ENCODE measurements at regions not wholly inside any gene's neighbourhood (a gene's known extent, or its start where the extent isn't known, plus 50 kb on each side); places are given as distances from the start of the nearest gene placed in this dataset.

- no peaks in the 10 kb centered on the region for H3K9me3 ChIP-seq (ENCODE audit: insufficient read depth, low read length, severe bottlenecking)
- no peaks in the 10 kb centered on the region for H3K36me3 ChIP-seq (ENCODE audit: insufficient read depth, low read length)
- ATAC-seq (ENCODE audit: insufficient read depth, low read depth) (no peak), DNase-seq (no peak)
- TF ChIP-seq, protein P1, sequence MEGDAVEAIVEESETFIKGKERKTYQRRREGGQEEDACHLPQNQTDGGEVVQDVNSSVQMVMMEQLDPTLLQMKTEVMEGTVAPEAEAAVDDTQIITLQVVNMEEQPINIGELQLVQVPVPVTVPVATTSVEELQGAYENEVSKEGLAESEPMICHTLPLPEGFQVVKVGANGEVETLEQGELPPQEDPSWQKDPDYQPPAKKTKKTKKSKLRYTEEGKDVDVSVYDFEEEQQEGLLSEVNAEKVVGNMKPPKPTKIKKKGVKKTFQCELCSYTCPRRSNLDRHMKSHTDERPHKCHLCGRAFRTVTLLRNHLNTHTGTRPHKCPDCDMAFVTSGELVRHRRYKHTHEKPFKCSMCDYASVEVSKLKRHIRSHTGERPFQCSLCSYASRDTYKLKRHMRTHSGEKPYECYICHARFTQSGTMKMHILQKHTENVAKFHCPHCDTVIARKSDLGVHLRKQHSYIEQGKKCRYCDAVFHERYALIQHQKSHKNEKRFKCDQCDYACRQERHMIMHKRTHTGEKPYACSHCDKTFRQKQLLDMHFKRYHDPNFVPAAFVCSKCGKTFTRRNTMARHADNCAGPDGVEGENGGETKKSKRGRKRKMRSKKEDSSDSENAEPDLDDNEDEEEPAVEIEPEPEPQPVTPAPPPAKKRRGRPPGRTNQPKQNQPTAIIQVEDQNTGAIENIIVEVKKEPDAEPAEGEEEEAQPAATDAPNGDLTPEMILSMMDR (IDR thresholded peaks at IDR 0.05; ENCODE audit: borderline replicate concordance, extremely low read depth, low read length, poor library complexity, severe bottlenecking), result no peak
- no peak overlapping the region for H3K27ac ChIP-seq (ENCODE audit: low read length)
- no peak overlapping the region for H3K4me3 ChIP-seq (ENCODE audit: low read depth in 1 of 2, low read length in 2 of 2)
- H3K79me2 ChIP-seq (ENCODE audit: insufficient read depth, low read length), result no peaks in the 10 kb centered on the region
- no peak overlapping the region for H2AFZ ChIP-seq (ENCODE audit: low read depth, low read length)
- H3K4me1 ChIP-seq (ENCODE audit: insufficient read depth, low read length), result no peaks in the 10 kb centered on the region
- H3K9ac ChIP-seq (ENCODE audit: low read depth, low read length), result no peak overlapping the region
- no peaks in the 10 kb centered on the region for H4K20me1 ChIP-seq (ENCODE audit: insufficient read depth, low read length)
- peaks cover 14% of the 10 kb centered on the region for H3K27me3 ChIP-seq (ENCODE audit: insufficient read depth, low read length, poor library complexity)
- H3K4me2 ChIP-seq (ENCODE audit: insufficient read depth, low read length), result no peak overlapping the region
Observed at GRCh38 chr2:217156801-217157200, 296.9 kb upstream of the TNP1 start.

GRCh38 chr2:217154923-217155322 is 295.1 kb upstream of the TNP1 start:
- H3K4me2 ChIP-seq (ENCODE audit: insufficient read depth, low read length), result no peak overlapping the region
- no peaks in the 10 kb centered on the region for H4K20me1 ChIP-seq (ENCODE audit: insufficient read depth, low read length)
- DNase-seq, result no peak
- no peaks in the 10 kb centered on the region for H3K36me3 ChIP-seq (ENCODE audit: insufficient read depth, low read length)
- TF ChIP-seq EZH2 (IDR thresholded peaks at IDR 0.05; ENCODE audit: borderline replicate concordance, low read depth, low read length, severe bottlenecking), result no peak
- TF ChIP-seq, protein P1 (IDR thresholded peaks at IDR 0.05; ENCODE audit: borderline replicate concordance, extremely low read depth, low read length, poor library complexity, severe bottlenecking), result no peak
- no peaks in the 10 kb centered on the region for H3K9me3 ChIP-seq (ENCODE audit: insufficient read depth, low read length, severe bottlenecking)
- no peak overlapping the region for H3K9ac ChIP-seq (ENCODE audit: low read depth, low read length)
- no peaks in the 10 kb centered on the region for H3K79me2 ChIP-seq (ENCODE audit: insufficient read depth, low read length)
- ATAC-seq (ENCODE audit: insufficient read depth, low read depth), result no peak
- peaks cover 15% of the 10 kb centered on the region for H3K27me3 ChIP-seq (ENCODE audit: insufficient read depth, low read length, poor library complexity)
- no peak overlapping the region for H3K4me3 ChIP-seq (ENCODE audit: low read depth in 1 of 2, low read length in 2 of 2)
- no peaks in the 10 kb centered on the region for H3K4me1 ChIP-seq (ENCODE audit: insufficient read depth, low read length)
- no peak overlapping the region for H2AFZ ChIP-seq (ENCODE audit: low read depth, low read length)
- no peak overlapping the region for H3K27ac ChIP-seq (ENCODE audit: low read length)

DNA sequence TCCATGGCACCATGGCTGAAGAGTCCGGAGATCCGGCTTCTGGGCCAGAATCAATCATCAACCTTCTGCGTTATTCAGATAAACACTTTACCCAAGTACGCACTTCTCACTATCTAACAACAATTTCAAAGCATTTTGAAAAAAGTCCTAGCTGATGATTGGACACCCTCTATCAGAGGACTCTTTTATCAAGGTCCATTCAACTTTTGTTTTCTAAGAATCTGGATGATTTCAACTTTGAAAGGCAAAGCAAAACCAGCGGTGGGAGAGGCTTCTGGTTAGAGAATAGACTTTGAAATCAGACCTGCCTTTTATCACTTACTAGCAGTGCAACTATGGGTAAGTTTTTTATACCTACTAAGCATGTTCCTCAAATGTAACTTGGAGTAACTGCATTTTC is 293.6 kb upstream of the TNP1 start:
- Histone ChIP-seq H3K27ac (ENCODE audit: low read length) (no peak overlapping the region), H3K9me3 (ENCODE audit: insufficient read depth, low read length, severe bottlenecking) (no peaks in the 10 kb centered on the region), H3K4me2 (ENCODE audit: insufficient read depth, low read length) (no peak overlapping the region), H3K36me3 (ENCODE audit: insufficient read depth, low read length) (no peaks in the 10 kb centered on the region), H2AFZ (ENCODE audit: low read depth, low read length) (no peak overlapping the region), H3K79me2 (ENCODE audit: insufficient read depth, low read length) (no peaks in the 10 kb centered on the region), H3K4me1 (ENCODE audit: insufficient read depth, low read length) (no peaks in the 10 kb centered on the region), H4K20me1 (ENCODE audit: insufficient read depth, low read length) (no peaks in the 10 kb centered on the region), H3K9ac (ENCODE audit: low read depth, low read length) (no peak overlapping the region), H3K4me3 (ENCODE audit: low read depth in 1 of 2, low read length in 2 of 2) (no peak overlapping the region), H3K27me3 (ENCODE audit: insufficient read depth, low read length, poor library complexity) (peaks cover 15% of the 10 kb centered on the region)
- ATAC-seq (ENCODE audit: insufficient read depth, low read depth) (no peak), DNase-seq (no peak)
- TF ChIP-seq EZH2 (IDR thresholded peaks at IDR 0.05; ENCODE audit: borderline replicate concordance, low read depth, low read length, severe bottlenecking), result no peak
- TF ChIP-seq, protein P1 (IDR thresholded peaks at IDR 0.05; ENCODE audit: borderline replicate concordance, extremely low read depth, low read length, poor library complexity, severe bottlenecking), result no peak

DNA sequence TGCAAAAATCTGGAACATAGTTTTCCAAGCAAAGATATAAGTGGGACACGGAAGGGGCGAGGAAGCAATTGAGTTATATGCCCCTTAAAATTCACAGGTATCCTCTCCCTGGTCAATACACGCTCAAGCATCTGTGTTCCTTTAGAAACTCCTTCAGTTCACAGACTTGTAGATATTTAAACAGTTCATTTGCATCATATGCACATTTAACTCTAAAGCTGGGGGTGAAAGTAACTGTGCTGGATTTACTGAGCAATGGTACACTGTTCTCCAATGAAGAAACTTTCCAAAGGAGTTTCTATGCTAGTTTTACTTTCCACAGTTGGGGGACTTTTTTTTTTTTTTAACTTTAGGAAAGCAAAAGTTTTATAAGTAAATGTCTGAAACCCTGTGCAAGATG is 293.0 kb upstream of the TNP1 start:
- Histone ChIP-seq H3K27me3 (ENCODE audit: insufficient read depth, low read length, poor library complexity) (peaks cover 15% of the 10 kb centered on the region), H3K36me3 (ENCODE audit: insufficient read depth, low read length) (no peaks in the 10 kb centered on the region)
- no peak for ATAC-seq (ENCODE audit: insufficient read depth, low read depth)

More for the DNA sequence above, 293.0 kb upstream of the TNP1 start:
- Histone ChIP-seq H2AFZ (ENCODE audit: low read depth, low read length) (no peak overlapping the region), H3K9ac (ENCODE audit: low read depth, low read length) (no peak overlapping the region), H3K79me2 (ENCODE audit: insufficient read depth, low read length) (no peaks in the 10 kb centered on the region), H3K9me3 (ENCODE audit: insufficient read depth, low read length, severe bottlenecking) (no peaks in the 10 kb centered on the region), H3K27ac (ENCODE audit: low read length) (no peak overlapping the region), H3K4me2 (ENCODE audit: insufficient read depth, low read length) (no peak overlapping the region), H3K4me1 (ENCODE audit: insufficient read depth, low read length) (no peaks in the 10 kb centered on the region), H4K20me1 (ENCODE audit: insufficient read depth, low read length) (no peaks in the 10 kb centered on the region), H3K4me3 (ENCODE audit: low read depth in 1 of 2, low read length in 2 of 2) (no peak overlapping the region)
- no peak for DNase-seq
- TF ChIP-seq, protein P1 (IDR thresholded peaks at IDR 0.05; ENCODE audit: borderline replicate concordance, extremely low read depth, low read length, poor library complexity, severe bottlenecking), result no peak
- no peak for TF ChIP-seq EZH2 (IDR thresholded peaks at IDR 0.05; ENCODE audit: borderline replicate concordance, low read depth, low read length, severe bottlenecking)
